ENCODE measurements at regions not wholly inside any gene's neighbourhood (a gene's known extent, or its start where the extent isn't known, plus 50 kb on each side); places are given as distances from the start of the nearest gene placed in this dataset.
"Not testable (repeated sequence)": the region's sequence is repeated elsewhere in the genome, so short reads cannot be mapped to it uniquely, and the experiment has no call there.

GRCh38 chr4:184280137-184280536 is 62.5 kb upstream of the ENPP6 start:
- no peak for DNase-seq

GRCh38 chr4:184279496-184280061 is 61.9 kb upstream of the ENPP6 start:
- DNase-seq: no peak

- DNase-seq: not testable (repeated sequence)
Measured at GRCh38 chr4:184277769-184278168, 60.1 kb upstream of the ENPP6 start.

GRCh38 chr4:184277010-184277409 is 59.3 kb upstream of the ENPP6 start:
- DNase-seq: not testable (repeated sequence)

GRCh38 chr4:184276346-184276745 is 58.7 kb upstream of the ENPP6 start:
- not testable (repeated sequence) for DNase-seq

- DNase-seq: no peak
Measured at GRCh38 chr4:184275766-184276165, 58.1 kb upstream of the ENPP6 start.

GRCh38 chr4:184274286-184274951 is 56.7 kb upstream of the ENPP6 start:
- DNase-seq: no peak

GRCh38 chr4:184273166-184274147 is 55.8 kb upstream of the ENPP6 start:
- DNase-seq: no peak

GRCh38 chr4:184270808-184271413 is 53.2 kb upstream of the ENPP6 start:
- no peak for DNase-seq

GRCh38 chr4:184269879-184270430 is 52.3 kb upstream of the ENPP6 start:
- no peak for DNase-seq

GRCh38 chr4:184268584-184269160 is 51.0 kb upstream of the ENPP6 start:
- no peak for DNase-seq

GRCh38 chr4:184267673-184268583 is 50.3 kb upstream of the ENPP6 start:
- DNase-seq: no peak

All from NCI-H510A (cell line).